Prostate gland (tissue), 2 donors: ENCODE measurements at regions not wholly inside any gene's neighbourhood (a gene's known extent, or its start where the extent isn't known, plus 50 kb on each side); places are given as distances from the start of the nearest gene placed in this dataset.

Experiments
- CTCF ChIP-seq, 4 experiments: fragments of 200-600 bp in 2 of 4; fragments of 450-650 bp in 2 of 4; sonication (generic) in 2 of 4; IDR thresholded peaks; 1 replicate in 3 of 4; 2 replicates in 1 of 4; pipeline ENCODE4 v1.5.1; 2016 to 2019; ENCODE audit warnings: antibody characterized with exemption in 4 of 4, mild to moderate bottlenecking in 2 of 4, moderate library complexity in 2 of 4
- POLR2A ChIP-seq: fragments of 450-650 bp; IDR thresholded peaks from one replicate; pipeline ENCODE4 v1.6.1; 2016; ENCODE audit warnings: antibody characterized with exemption, mild to moderate bottlenecking
- POLR2AphosphoS5 ChIP-seq: sonication (generic); formaldehyde crosslinking; IDR thresholded peaks from one replicate; pipeline ENCODE4 v1.6.1; 2017; ENCODE audit warnings: antibody characterized with exemption

DNA sequence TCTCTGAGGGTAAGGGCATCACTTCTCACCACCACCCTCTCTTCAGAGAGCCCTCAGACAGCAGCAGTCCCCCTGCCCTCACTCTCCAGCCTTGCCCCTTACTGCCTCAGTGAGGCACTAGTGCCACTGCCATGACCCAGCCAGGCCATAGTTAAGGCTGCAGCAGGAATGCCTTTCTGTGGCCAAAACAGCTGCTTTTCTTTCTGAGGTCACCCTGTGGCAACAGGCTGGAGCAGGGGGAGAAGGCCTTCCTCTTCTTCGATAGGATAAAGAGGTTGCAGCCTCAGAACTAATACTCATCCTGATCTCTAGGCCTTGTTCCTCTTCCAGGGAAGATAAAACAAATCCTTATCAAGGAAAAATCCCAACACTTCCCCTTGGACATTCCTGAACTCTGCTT, 56.8 kb upstream of the ECI2 start:
- no peak for TF ChIP-seq POLR2AphosphoS5
- TF ChIP-seq POLR2A, result no peak
- no peak for TF ChIP-seq CTCF (IDR thresholded peaks at IDR 0.05)
